H1 (cell line): ENCODE measurements at regions not wholly inside any gene's neighbourhood (a gene's known extent, or its start where the extent isn't known, plus 50 kb on each side); places are given as distances from the start of the nearest gene placed in this dataset.

Experiments
- CTCF ChIA-PET: fragments of 300-600 bp; sonication (Branson Sonifier 250); formaldehyde crosslinking; loops from one replicate; lab custom pipeline; 2021; ENCODE audit not compliant: partially characterized antibody; lab: Charles Lee
- POLR2A ChIA-PET: fragments of 300-600 bp; sonication (Branson Sonifier 250); formaldehyde crosslinking; loops from one replicate; lab custom pipeline; 2021; ENCODE audit warnings: inconsistent platforms; ENCODE audit not compliant: partially characterized antibody; lab: Charles Lee
- DNase-seq, 2 experiments: peaks; one replicate each; pipeline versions ENCODE4 v3.0.0 to v3.0.0-alpha.2; 2010 to 2022; ENCODE audit warnings: low spot score in 2 of 2, low read depth in 1 of 2, mixed read lengths in 1 of 2
- FAIRE-seq: peaks from 2 replicates; lab custom pipeline; 2011; peaks lifted over from hg19 to GRCh38; lab: Jason Lieb, UNC
- H2AFZ ChIP-seq: 2 replicates; pipeline ENCODE4 v1.8.1; 2012; ENCODE audit warnings: low read length, inconsistent platforms
- H2AK5ac ChIP-seq: 2 replicates; pipeline ENCODE4 v1.6.1; 2013; ENCODE audit warnings: low read depth, low read length
- H2BK120ac ChIP-seq: replicated peaks from 2 replicates; pipeline ENCODE3; 2013; ENCODE audit warnings: low read depth, low read length, inconsistent platforms
- H2BK12ac ChIP-seq: 2 replicates; pipeline ENCODE4 v1.6.1; 2013; ENCODE audit warnings: low read depth, low read length
- H2BK15ac ChIP-seq: 2 replicates; pipeline ENCODE4 v1.6.1; 2013; ENCODE audit warnings: low read length
- H2BK20ac ChIP-seq: 2 replicates; pipeline ENCODE4 v1.6.1; 2013; ENCODE audit warnings: low read length
- H2BK5ac ChIP-seq: 2 replicates; pipeline ENCODE4 v1.6.1; 2013; ENCODE audit warnings: low read depth, low read length
- H3K14ac ChIP-seq: 2 replicates; pipeline ENCODE4 v1.6.1; 2013; ENCODE audit warnings: inconsistent platforms; ENCODE audit not compliant: insufficient read length
- H3K18ac ChIP-seq: 2 replicates; pipeline ENCODE4 v1.6.1; 2013; ENCODE audit warnings: low read length; ENCODE audit errors: extremely low read depth
- H3K23ac ChIP-seq: 2 replicates; pipeline ENCODE4 v1.6.1; 2013; ENCODE audit warnings: inconsistent platforms; ENCODE audit not compliant: insufficient read length
- H3K23me2 ChIP-seq: 2 replicates; pipeline ENCODE4 v1.6.1; 2013; ENCODE audit warnings: low read depth, low read length
- H3K27ac ChIP-seq: 2 replicates; pipeline ENCODE4 v1.6.1; 2011; ENCODE audit warnings: low read depth, low read length, inconsistent platforms
- H3K27me3 ChIP-seq, 4 experiments: replicated peaks in 1 of 4; 1 replicate in 1 of 4; 2 replicates in 3 of 4; pipeline versions ENCODE4 v1.6.1 to v1.8.1; 2011 to 2013; ENCODE audit warnings: low read length in 3 of 4, mild to moderate bottlenecking in 3 of 4, inconsistent platforms in 2 of 4, mixed read lengths in 2 of 4, moderate library complexity in 1 of 4; ENCODE audit not compliant: control insufficient read depth in 3 of 4, insufficient read depth in 3 of 4; ENCODE audit errors: extremely low read depth in 1 of 4
- H3K36me3 ChIP-seq, 4 experiments: 2 replicates each; pipeline versions ENCODE4 v1.6.1 to v1.8.1; 2011 to 2013; ENCODE audit warnings: mild to moderate bottlenecking in 4 of 4, low read length in 3 of 4, moderate library complexity in 2 of 4, control low read depth in 1 of 4, inconsistent platforms in 1 of 4; ENCODE audit not compliant: insufficient read depth in 4 of 4, control insufficient read depth in 2 of 4
- H3K4ac ChIP-seq: replicated peaks from 2 replicates; pipeline ENCODE3; 2013; ENCODE audit warnings: low read length, low read depth, mixed read lengths, inconsistent platforms; ENCODE audit not compliant: insufficient read length
- H3K4me1 ChIP-seq, 4 experiments: replicated peaks in 1 of 4; 1 replicate in 1 of 4; 2 replicates in 3 of 4; pipeline versions ENCODE4 v1.6.1 to v1.8.1; 2011 to 2013; ENCODE audit warnings: low read length in 3 of 4, inconsistent platforms in 2 of 4, mixed read lengths in 1 of 4; ENCODE audit not compliant: insufficient read depth in 4 of 4, control insufficient read depth in 3 of 4
- H3K4me2 ChIP-seq, 2 experiments: 2 replicates each; pipeline versions ENCODE4 v1.6.1 to v1.8.1; 2011 to 2013; ENCODE audit warnings: low read depth in 2 of 2, low read length in 2 of 2, control low read depth in 1 of 2, inconsistent platforms in 1 of 2, mild to moderate bottlenecking in 1 of 2; ENCODE audit not compliant: insufficient read depth in 1 of 2
- H3K4me3 ChIP-seq, 4 experiments: fragments of 200-600, 300-600 bp in 1 of 4; sonication (generic), shearing (Covaris generic), sonication (Bioruptor Twin) in 1 of 4; 2 replicates each; pipeline versions ENCODE4 v1.5.1 to v1.8.1; 2011 to 2016; ENCODE audit warnings: low read length in 4 of 4, low read depth in 3 of 4, control low read depth in 2 of 4, inconsistent platforms in 2 of 4, mild to moderate bottlenecking in 2 of 4, mixed read lengths in 1 of 4, moderate library complexity in 1 of 4; ENCODE audit not compliant: insufficient read depth in 2 of 4; ENCODE audit errors: extremely low read depth in 1 of 4
- H3K56ac ChIP-seq: replicated peaks from 2 replicates; pipeline ENCODE3; 2013; ENCODE audit warnings: low read depth, mild to moderate bottlenecking, mixed read lengths, low read length, inconsistent platforms; ENCODE audit not compliant: insufficient read length
- H3K79me1 ChIP-seq: 2 replicates; pipeline ENCODE4 v1.6.1; 2013; ENCODE audit warnings: low read depth, low read length, control low read depth
- H3K79me2 ChIP-seq, 2 experiments: 2 replicates each; pipeline versions ENCODE4 v1.6.1 to v1.8.1; 2012 to 2013; ENCODE audit warnings: low read length in 2 of 2, mild to moderate bottlenecking in 2 of 2, inconsistent platforms in 1 of 2; ENCODE audit not compliant: insufficient read depth in 2 of 2, control insufficient read depth in 1 of 2
- H3K9ac ChIP-seq, 4 experiments: replicated peaks in 1 of 4; 1 replicate in 1 of 4; 2 replicates in 3 of 4; pipeline versions ENCODE4 v1.6.1 to v1.8.1; 2011 to 2013; ENCODE audit warnings: low read depth in 3 of 4, low read length in 3 of 4, control low read depth in 2 of 4, mild to moderate bottlenecking in 2 of 4, moderate library complexity in 2 of 4, inconsistent platforms in 1 of 4; ENCODE audit errors: extremely low read depth in 1 of 4
- H3K9me3 ChIP-seq, 2 experiments: 2 replicates each; pipeline versions ENCODE4 v1.6.1 to v1.8.1; 2012 to 2013; ENCODE audit warnings: mild to moderate bottlenecking in 2 of 2, moderate library complexity in 2 of 2, control low read depth in 1 of 2, inconsistent platforms in 1 of 2, low read depth in 1 of 2, low read length in 1 of 2, mixed read lengths in 1 of 2; ENCODE audit not compliant: insufficient read depth in 2 of 2
- H4K20me1 ChIP-seq, 2 experiments: replicated peaks in 1 of 2; 2 replicates each; pipeline versions ENCODE3 to v1.8.1; 2011 to 2013; ENCODE audit warnings: inconsistent platforms in 2 of 2, low read length in 2 of 2, mild to moderate bottlenecking in 1 of 2; ENCODE audit not compliant: insufficient read depth in 2 of 2, control insufficient read depth in 1 of 2
- H4K5ac ChIP-seq: 2 replicates; pipeline ENCODE4 v1.6.1; 2013; ENCODE audit warnings: low read length, low read depth, mixed read lengths, inconsistent platforms; ENCODE audit not compliant: insufficient read length
- H4K8ac ChIP-seq: 2 replicates; pipeline ENCODE4 v1.8.0; 2013; ENCODE audit warnings: mild to moderate bottlenecking, moderate library complexity, low read length, inconsistent platforms; ENCODE audit not compliant: insufficient read depth; ENCODE audit errors: extremely low read depth
- H4K91ac ChIP-seq: replicated peaks from 2 replicates; pipeline ENCODE3; 2013; ENCODE audit warnings: low read length, mixed read lengths, inconsistent platforms; ENCODE audit not compliant: insufficient read length
- ASH2L ChIP-seq: fragments of 200-600, 300-600 bp; sonication (generic); IDR thresholded peaks from one replicate; pipeline ENCODE4 v1.7.1; 2017; ENCODE audit warnings: low read length
- BRCA1 ChIP-seq: IDR thresholded peaks from 2 replicates; pipeline ENCODE4 v1.6.1; 2012; ENCODE audit warnings: low read depth, low read length, improper control_type of control experiment
- CBX8 ChIP-seq: fragments of 300-800, 300-1000 bp; sonication (generic); IDR thresholded peaks from 2 replicates; pipeline ENCODE4 v1.7.1; 2016; ENCODE audit warnings: low read depth, low read length, borderline replicate concordance
- CEBPB ChIP-seq: IDR thresholded peaks from 2 replicates; pipeline ENCODE4 v1.6.1; 2012; ENCODE audit warnings: low read depth, low read length
- CREB1 ChIP-seq: IDR thresholded peaks from 2 replicates; pipeline ENCODE4 v1.6.1; 2012; ENCODE audit warnings: inconsistent platforms
- CTBP2 ChIP-seq: IDR thresholded peaks from 2 replicates; pipeline ENCODE4 v1.7.0; 2011; ENCODE audit warnings: borderline replicate concordance, mild to moderate bottlenecking, moderate library complexity, mixed read lengths, low read length; ENCODE audit not compliant: insufficient read depth, insufficient read length
- EZH2 ChIP-seq: fragments of 200-600 bp; sonication (generic); IDR thresholded peaks from 2 replicates; pipeline ENCODE4 v1.7.1; 2012; ENCODE audit warnings: low read depth, mild to moderate bottlenecking, moderate library complexity, low read length, inconsistent platforms; ENCODE audit not compliant: severe bottlenecking
- FOSL1 ChIP-seq: IDR thresholded peaks from 2 replicates; pipeline ENCODE4 v1.6.1; 2011; ENCODE audit warnings: mild to moderate bottlenecking, low read depth, low read length, moderate library complexity; ENCODE audit not compliant: insufficient read depth
- MAFK ChIP-seq: IDR thresholded peaks from 2 replicates; pipeline ENCODE4 v1.6.1; 2012; ENCODE audit warnings: low read depth, mild to moderate bottlenecking, improper control_type of control experiment, low read length
- NRF1 ChIP-seq: IDR thresholded peaks from 2 replicates; pipeline ENCODE4 v1.6.1; 2011; ENCODE audit warnings: mild to moderate bottlenecking, low read depth, low read length, improper control_type of control experiment
- RFX5 ChIP-seq: IDR thresholded peaks from 2 replicates; pipeline ENCODE4 v1.6.1; 2011; ENCODE audit warnings: low read depth, low read length, improper control_type of control experiment, borderline replicate concordance
- SIX5 ChIP-seq: IDR thresholded peaks from 2 replicates; pipeline ENCODE4 v1.6.1; 2011; ENCODE audit warnings: mild to moderate bottlenecking, low read depth, low read length
- SP4 ChIP-seq: IDR thresholded peaks from 2 replicates; pipeline ENCODE4 v1.6.1; 2012; ENCODE audit warnings: low read length, inconsistent platforms
- YY1 ChIP-seq: IDR thresholded peaks from 2 replicates; pipeline ENCODE4 v1.6.1; 2011; ENCODE audit warnings: low read depth, mild to moderate bottlenecking, low read length
- ZNF274 ChIP-seq: IDR thresholded peaks from 2 replicates; pipeline ENCODE4 v1.7.0; 2012; ENCODE audit warnings: low read length, borderline replicate concordance; ENCODE audit errors: extremely low read depth
- WGBS, 2 experiments: shearing (Covaris generic) in 1 of 2; methylation state at CpG; one replicate each; pipeline versions ENCODE4 v1.1.6 to v1.1.7; 2013 to 2015; ENCODE audit warnings: low lambda C conversion rate in 2 of 2, mixed read lengths in 2 of 2, inconsistent platforms in 1 of 2, low coverage in 1 of 2, missing lambda C conversion rate in 1 of 2; ENCODE audit not compliant: insufficient replicate concordance in 2 of 2, insufficient coverage in 1 of 2, insufficient read length in 1 of 2; ENCODE audit errors: extremely low coverage in 1 of 2, missing lambda C conversion rate in 1 of 2; 5-methylcytosine and 5-hydroxymethylcytosine counted together

DNA sequence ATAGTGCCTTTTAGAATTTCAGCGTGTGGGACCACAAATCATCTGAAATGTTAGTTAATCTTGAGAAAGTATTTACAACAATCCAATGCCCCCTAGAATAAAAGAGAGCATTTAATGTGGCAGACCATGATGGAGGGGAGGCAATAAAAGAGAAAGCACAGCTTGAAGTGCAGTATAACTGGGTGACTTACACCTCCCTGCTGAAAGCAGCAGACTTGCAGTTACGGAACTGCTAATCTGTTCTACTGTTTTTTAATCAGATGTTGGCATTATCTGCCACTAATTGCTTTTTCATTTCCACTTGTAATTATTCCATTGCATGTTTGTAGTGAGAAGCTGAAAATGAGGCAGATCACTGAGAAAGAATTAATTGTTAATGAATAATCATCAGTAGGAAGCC lies 130.5 kb upstream of the ITGA4 start:
- H4K20me1 ChIP-seq, result no peaks in the 10 kb centered on the region
- CTCF ChIA-PET, result interaction anchor here (1.1 to 1.2 kb wide), 2 partner anchors 16 to 48 kb away, joined by 3 to 4 read pairs; no protein-coding TSS in a partner anchor

More for the DNA sequence above, 130.5 kb upstream of the ITGA4 start:
- Histone ChIP-seq H3K56ac (no peak overlapping the region), H3K79me2 (no peaks in the 10 kb centered on the region), H3K4ac (no peak overlapping the region), H3K27me3 (no peaks in the 10 kb centered on the region), H4K91ac (no peak overlapping the region), H3K79me1 (no peaks in the 10 kb centered on the region), H2BK5ac (no peak overlapping the region), H2BK15ac (no peak overlapping the region), H3K9me3 (no peaks in the 10 kb centered on the region), H3K4me1 (peaks cover 0 to 6% (median 0%) of the 10 kb centered on the region in 4 experiments; a peak in 1 of 7 replicates), H3K36me3 (no peaks in the 10 kb centered on the region), H3K23ac (no peak overlapping the region), H3K4me3 (no peak overlapping the region), H4K8ac (no peak overlapping the region), H3K23me2 (no peaks in the 10 kb centered on the region), H2BK12ac (no peak overlapping the region), H3K18ac (no peak overlapping the region), H3K9ac (no peak overlapping the region), H3K27ac (no peak overlapping the region), H3K4me2 (no peak overlapping the region), H2BK120ac (no peak overlapping the region), H2AK5ac (no peak overlapping the region), H3K14ac (no peak overlapping the region), H2AFZ (no peak overlapping the region), H4K5ac (no peak overlapping the region), H2BK20ac (no peak overlapping the region)
- POLR2A ChIA-PET, result no interaction called here
- no peak for DNase-seq
- TF ChIP-seq SIX5 (no peak), SP4 (no peak), MAFK (no peak), CREB1 (no peak), EZH2 (no peak), NRF1 (no peak), YY1 (no peak), CTBP2 (no peak), CBX8 (no peak), BRCA1 (no peak), FOSL1 (no peak), RFX5 (no peak), CEBPB (no peak), ZNF274 (no peak), ASH2L (no peak)
- FAIRE-seq, result no peak
- WGBS, 2 experiments, result 92% methylated on average over 2 of the region's 2 CpGs; no CpG with 5 or more reads in 1 of the 2 experiments
